ENCODE measurements at regions not wholly inside any gene's neighbourhood (a gene's known extent, or its start where the extent isn't known, plus 50 kb on each side); places are given as distances from the start of the nearest gene placed in this dataset.

- DNase-seq, result no peak
Measured at GRCh38 chr19:28024920-28025319, 1188.0 kb downstream of the UQCRFS1 start.

DNA sequence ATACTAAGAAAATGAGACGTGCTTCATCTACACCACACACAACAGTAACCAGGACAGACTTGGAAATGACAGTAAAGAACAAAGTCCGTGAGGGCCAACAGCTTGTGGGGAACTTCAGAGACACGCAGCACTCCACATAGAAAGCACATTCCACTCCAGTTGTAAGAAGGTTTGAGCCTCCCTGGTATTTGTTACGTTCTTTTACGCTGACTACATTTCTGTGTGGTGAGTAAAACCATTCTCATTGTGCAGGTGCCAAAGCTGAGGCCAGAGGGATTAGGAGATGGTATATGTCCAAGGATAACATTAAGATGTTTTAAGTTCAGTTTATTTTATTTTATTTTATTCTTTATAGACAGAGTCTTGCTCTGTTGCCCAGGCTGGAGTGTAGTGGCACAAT, 1189.9 kb downstream of the UQCRFS1 start:
- no peak for DNase-seq

DNA sequence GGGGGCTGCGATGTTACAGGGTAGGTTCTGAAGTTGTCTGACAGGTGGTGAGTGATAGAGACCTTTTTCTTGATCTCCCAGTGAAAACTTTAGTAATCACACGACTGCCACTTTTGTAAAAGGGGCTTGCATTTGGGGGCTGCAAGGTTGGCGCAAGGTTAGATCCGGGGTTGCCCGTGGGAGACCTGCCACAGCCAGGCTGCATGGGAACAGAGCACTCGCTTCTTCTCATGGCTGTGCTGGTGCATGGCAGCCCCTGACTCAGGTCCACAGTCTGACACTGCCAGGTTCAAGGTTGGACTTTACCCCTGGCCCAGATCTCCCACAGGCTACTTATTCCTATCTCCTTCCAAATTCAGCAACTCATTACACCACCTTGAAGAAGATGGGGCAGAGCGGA, 1190.4 kb downstream of the UQCRFS1 start:
- DNase-seq, result no peak

- no peak for DNase-seq
Measured at GRCh38 chr19:28021259-28022185, 1191.4 kb downstream of the UQCRFS1 start.

DNA sequence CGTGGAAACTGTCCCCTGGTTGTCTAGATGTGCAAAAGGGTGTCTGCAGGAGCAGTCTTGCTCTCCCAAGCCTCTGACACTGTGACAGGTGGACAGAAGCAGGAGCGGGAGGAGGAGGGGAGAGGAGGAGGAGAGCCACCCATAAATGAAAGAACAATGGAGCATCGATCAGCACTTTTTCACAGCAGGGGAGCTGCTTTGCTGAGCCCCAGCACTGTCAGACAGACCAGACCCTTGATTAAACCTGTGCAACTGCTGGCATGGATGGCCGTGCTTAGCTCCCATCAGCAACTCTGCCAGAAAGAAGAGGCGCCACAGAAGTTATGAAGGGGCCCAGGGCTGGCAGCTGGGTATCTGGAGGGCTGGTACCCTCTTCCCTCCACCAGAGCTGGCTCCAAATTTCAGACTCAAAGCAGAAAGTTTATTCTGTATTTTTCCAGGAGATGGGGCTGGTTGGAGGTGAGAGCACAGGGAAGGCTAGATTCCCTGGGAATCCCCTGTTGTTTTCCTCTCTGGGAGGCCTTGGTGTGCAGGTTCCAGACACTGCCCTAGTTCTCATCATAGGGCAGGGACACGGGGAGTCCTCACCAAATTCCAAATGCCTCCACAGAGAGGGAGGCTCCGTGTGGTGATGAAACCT, 1192.2 kb downstream of the UQCRFS1 start:
- no peak for DNase-seq

DNA sequence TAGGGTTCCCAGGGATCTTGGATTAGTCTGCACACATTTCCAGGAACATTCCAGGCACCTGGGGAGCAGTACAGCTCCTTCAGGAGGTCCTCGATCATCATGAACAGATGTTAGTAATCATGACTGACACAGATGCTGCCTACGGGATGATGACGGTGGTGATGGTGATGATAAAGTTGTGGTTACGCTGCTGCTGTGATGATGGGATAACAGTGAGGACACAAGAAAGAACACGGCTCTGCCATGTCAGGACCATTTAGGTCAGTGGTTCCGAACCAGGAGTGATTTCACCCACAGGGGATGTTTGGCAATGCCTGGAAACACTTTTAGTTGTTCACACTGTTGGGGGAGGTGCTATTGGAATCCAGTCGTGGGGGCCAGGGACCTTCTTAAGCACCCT, 1193.0 kb downstream of the UQCRFS1 start:
- DNase-seq, result no peak

DNA sequence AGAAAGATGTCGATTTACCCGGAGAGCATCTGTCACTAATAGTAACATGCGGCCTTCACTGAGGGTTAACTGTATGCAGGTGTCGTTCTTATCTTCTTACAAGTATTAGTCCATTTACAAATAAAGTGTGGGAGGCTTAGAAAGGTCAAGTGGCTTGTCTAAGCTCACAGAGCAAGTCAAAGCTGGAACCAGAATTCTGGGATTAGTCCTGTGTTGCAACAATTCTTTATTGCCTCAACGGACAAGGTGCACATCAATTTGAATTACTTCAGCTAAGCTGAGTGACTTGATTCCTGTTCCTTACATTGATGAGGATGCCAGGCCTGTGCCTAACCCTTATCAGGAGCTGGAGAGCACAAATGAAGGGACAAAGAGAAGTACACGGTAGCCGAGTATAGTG, 1193.6 kb downstream of the UQCRFS1 start:
- no peak for DNase-seq

- DNase-seq, result no peak
Measured at GRCh38 chr19:28018499-28018898, 1194.5 kb downstream of the UQCRFS1 start.

- DNase-seq, result no peak
Measured at GRCh38 chr19:28014615-28015405, 1198.1 kb downstream of the UQCRFS1 start.

GRCh38 chr19:28012361-28012760, 1200.6 kb downstream of the UQCRFS1 start:
- DNase-seq, result no peak

GRCh38 chr19:28010656-28011055, 1202.3 kb downstream of the UQCRFS1 start:
- no peak for DNase-seq

GRCh38 chr19:28009696-28010095, 1203.3 kb downstream of the UQCRFS1 start:
- no peak for DNase-seq

GRCh38 chr19:28008695-28009094, 1204.3 kb downstream of the UQCRFS1 start:
- no peak for DNase-seq

DNA sequence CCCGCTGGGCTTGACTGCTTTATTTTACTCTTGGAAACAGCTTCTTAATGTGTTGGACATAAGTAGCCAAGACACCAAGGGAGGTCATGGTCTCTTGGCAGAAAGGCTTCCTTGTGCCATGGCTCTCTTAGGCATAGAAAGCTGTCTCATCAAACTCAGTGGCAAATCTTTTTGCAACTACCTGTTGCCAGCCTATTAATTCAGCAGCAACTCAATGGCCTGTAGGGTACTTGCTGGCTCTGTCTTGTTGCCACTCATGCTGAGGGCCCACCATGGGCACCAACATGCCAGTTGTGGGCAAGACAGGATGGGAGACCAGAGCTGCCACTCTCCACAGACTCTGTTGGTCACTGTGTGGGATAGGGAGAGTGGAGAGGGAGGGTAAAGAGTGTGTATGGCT, 1209.4 kb downstream of the UQCRFS1 start:
- DNase-seq, result no peak

DNA sequence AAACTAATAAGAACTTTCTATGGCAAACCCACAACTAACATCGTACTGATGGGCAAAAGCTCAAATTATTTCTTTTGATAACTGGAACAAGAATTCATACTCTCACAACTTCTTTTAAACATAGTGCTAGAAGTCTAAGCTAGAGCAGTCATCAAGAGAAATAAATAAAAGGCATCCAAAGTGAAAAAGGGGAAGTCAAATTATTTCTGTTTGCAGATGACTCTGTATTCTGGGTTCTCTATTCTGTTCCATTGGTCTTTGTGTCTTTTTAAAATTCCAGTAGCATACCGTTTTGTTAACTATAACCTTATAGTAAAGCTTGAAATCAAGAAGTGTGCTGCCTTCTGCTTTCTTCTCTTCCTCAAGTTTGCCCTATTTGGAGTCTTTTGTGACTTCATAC, 1215.9 kb downstream of the UQCRFS1 start:
- no peak for DNase-seq

GRCh38 chr19:27993619-27994570, 1219.1 kb downstream of the UQCRFS1 start:
- no peak for DNase-seq

DNA sequence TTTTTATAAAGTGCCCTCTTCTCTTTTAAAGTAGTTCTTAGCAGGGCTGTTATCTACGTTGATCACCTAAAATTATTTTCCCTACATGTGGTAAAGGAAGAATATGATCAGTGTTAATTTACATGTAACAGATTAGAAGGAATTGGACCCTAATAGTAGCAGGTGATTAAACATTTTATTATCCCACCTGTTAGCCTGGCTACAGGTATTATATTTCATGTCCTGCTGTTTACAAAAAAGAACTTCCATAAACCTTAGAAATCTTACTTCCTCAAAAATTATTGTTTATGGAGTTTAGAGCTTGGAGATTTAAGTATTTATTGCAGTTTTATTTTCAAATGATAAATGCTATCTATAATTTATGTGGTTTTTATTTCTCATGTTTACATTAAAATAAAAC, 1226.7 kb downstream of the UQCRFS1 start:
- no peak for DNase-seq

DNA sequence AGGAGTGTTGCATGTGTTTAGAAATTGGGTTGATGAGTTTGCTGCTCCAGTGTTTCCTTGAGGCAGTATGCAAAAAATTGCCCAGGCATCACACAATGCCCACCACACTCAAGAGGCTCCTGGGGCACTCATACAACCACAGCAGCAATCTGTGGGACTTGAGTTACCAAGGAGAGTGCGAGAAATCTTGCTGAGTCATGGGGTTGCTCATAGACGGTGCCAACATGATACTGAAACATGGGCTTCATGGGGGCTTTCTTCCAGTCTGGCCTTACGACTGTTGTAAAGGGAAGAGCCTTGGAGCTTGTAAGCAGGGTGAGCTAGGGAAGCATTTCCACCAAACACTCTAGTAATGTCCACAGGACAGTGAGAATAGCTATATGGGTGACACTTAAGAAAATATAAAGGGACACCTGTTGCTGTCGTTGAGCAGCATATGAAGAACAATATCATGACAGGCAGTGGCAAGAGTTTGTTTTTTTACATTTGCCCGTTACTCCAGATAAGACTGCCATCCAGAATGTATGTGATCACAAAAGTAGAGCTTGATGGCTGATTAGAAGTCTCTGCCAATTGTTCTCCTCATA, 1237.4 kb downstream of the UQCRFS1 start:
- no peak for DNase-seq

- no peak for DNase-seq
Measured at GRCh38 chr19:27974082-27974513, 1238.9 kb downstream of the UQCRFS1 start.

DNA sequence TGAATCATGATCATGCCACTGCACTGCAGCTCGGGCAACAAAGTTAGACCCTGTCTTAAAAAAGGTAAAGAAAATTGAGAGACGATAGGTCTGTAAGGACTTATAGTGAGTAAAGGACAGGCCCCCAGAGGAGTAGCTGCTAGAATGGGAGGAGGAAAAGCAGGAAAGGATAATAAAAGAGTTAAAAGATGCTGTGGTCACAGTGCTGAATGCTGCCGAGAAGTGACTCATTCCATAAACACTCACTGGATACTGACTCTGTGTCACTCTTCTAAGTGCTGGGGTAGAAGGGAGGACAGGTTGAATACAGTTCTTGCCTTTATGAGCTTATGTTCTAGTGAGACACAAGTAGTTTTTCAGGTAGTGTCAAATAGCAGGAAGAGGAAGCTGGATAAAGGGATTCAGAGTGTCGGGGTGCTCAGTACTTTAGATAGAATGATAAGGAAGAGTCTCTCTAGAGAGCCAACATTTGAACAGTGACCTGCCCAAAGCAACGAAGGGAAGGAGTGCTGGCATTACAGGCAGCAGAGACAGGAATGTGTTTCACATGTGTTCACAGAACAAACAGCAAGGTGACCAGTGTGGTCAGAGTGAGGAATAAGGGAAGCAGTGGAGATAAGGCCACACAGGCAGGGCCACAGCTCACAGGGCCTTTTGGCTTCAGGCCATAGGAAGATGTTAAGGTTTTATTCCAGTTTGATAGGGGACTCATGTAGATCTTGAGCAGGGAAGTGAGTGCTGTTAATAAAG, 1240.5 kb downstream of the UQCRFS1 start:
- DNase-seq, result peak; percentile 5

GRCh38 chr19:27971869-27972268, 1241.1 kb downstream of the UQCRFS1 start:
- no peak for DNase-seq
